MM.1S (cell line): ENCODE measurements at regions not wholly inside any gene's neighbourhood (a gene's known extent, or its start where the extent isn't known, plus 50 kb on each side); places are given as distances from the start of the nearest gene placed in this dataset.

ENCODE experiments used
- DNase-seq: peaks from one replicate; pipeline ENCODE4 v3.0.0-alpha.2; 2015
- H2AFZ ChIP-seq: fragments of 300-600 bp; sonication (generic); 2 replicates; pipeline ENCODE4 v1.6.0; 2016; ENCODE audit warnings: antibody characterized with exemption, low read length
- H3F3A ChIP-seq: fragments of 300-600 bp; sonication (generic); 2 replicates; pipeline ENCODE4 v1.6.1; 2016; ENCODE audit warnings: mild to moderate bottlenecking, antibody characterized with exemption, low read length, moderate library complexity, mixed read lengths; ENCODE audit not compliant: insufficient read depth
- H3K27ac ChIP-seq: fragments of 300-600 bp; sonication (generic); 2 replicates; pipeline ENCODE4 v1.5.1; 2016; ENCODE audit warnings: mild to moderate bottlenecking, low read length
- H3K27me3 ChIP-seq: fragments of 300-600 bp; sonication (generic); replicated peaks from 2 replicates; pipeline ENCODE4 v1.6.0; 2016; ENCODE audit warnings: low read length; ENCODE audit not compliant: insufficient read depth
- H3K36me3 ChIP-seq: fragments of 300-600 bp; sonication (generic); replicated peaks from 2 replicates; pipeline ENCODE4 v1.6.1; 2016; ENCODE audit warnings: mild to moderate bottlenecking, low read length, mixed read lengths; ENCODE audit not compliant: insufficient read depth
- H3K4me1 ChIP-seq: fragments of 300-600 bp; sonication (generic); 2 replicates; pipeline ENCODE4 v1.6.1; 2016; ENCODE audit warnings: low read length, mixed read lengths
- H3K4me2 ChIP-seq: fragments of 300-600 bp; sonication (generic); 2 replicates; pipeline ENCODE4 v1.6.0; 2016; ENCODE audit warnings: low read depth, low read length
- H3K4me3 ChIP-seq: fragments of 300-600 bp; sonication (generic); 2 replicates; pipeline ENCODE4 v1.5.1; 2016; ENCODE audit warnings: low read length, mixed read lengths
- H3K79me2 ChIP-seq: fragments of 300-600 bp; sonication (generic); 2 replicates; pipeline ENCODE4 v1.6.1; 2016; ENCODE audit warnings: mixed run types, low read length, mixed read lengths
- H3K9ac ChIP-seq: fragments of 300-600 bp; sonication (generic); 2 replicates; pipeline ENCODE4 v1.6.1; 2016; ENCODE audit warnings: low read length, mixed read lengths
- H3K9me2 ChIP-seq: fragments of 300-600 bp; sonication (generic); replicated peaks from 2 replicates; pipeline ENCODE4 v1.6.1; 2016; ENCODE audit warnings: mild to moderate bottlenecking, low read length, mixed read lengths; ENCODE audit not compliant: insufficient read depth
- H3K9me3 ChIP-seq: fragments of 300-600 bp; sonication (generic); replicated peaks from 2 replicates; pipeline ENCODE4 v1.6.1; 2016; ENCODE audit warnings: mild to moderate bottlenecking, low read length, mixed read lengths; ENCODE audit not compliant: insufficient read depth
- H4K20me1 ChIP-seq: fragments of 300-600 bp; sonication (generic); 2 replicates; pipeline ENCODE4 v1.6.1; 2016; ENCODE audit warnings: mild to moderate bottlenecking, low read length, moderate library complexity, mixed read lengths; ENCODE audit not compliant: insufficient read depth
- CTCF ChIP-seq: fragments of 300-600 bp; sonication (generic); IDR thresholded peaks from 2 replicates; pipeline ENCODE4 v1.5.1; 2016; ENCODE audit warnings: antibody characterized with exemption, low read length, mixed read lengths
- EZH2 ChIP-seq: fragments of 300-600 bp; sonication (generic); optimal IDR thresholded peaks from 2 replicates; pipeline ENCODE3; 2017; ENCODE audit warnings: low read depth, mild to moderate bottlenecking, antibody characterized with exemption, low read length, mixed read lengths
- EZH2phosphoT487 ChIP-seq: fragments of 300-600 bp; sonication (generic); IDR thresholded peaks from 2 replicates; pipeline ENCODE4 v1.6.1; 2018; ENCODE audit warnings: antibody characterized with exemption, low read length

DNA sequence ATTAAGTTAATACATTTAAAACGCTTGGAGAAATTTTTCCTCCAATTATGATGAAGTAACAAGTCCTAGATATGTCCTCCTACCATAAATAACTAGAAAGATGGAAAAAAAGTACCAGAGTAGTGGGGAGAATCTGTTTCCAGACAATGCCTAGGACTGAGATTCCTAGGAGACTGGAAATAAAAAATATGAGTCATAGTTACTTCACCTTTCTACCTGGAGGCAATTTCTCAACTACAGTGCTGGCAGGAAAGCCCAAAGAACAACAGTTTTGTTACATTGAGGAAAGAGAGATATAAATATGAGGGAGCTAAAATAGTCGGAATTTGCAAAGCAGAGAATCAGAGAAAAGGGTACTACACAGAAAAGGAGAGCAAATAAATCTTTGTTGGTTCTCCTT, 202.1 kb upstream of the ARHGAP42 start:
- H3K27me3 ChIP-seq = no peaks in the 10 kb centered on the region
- TF ChIP-seq EZH2phosphoT487 (no peak), EZH2 (no peak), CTCF (no peak)
- H3K27ac ChIP-seq = no peak overlapping the region
- no peaks in the 10 kb centered on the region for H3K9me2 ChIP-seq
- H3K4me2 ChIP-seq = no peak overlapping the region
- H3K79me2 ChIP-seq = no peaks in the 10 kb centered on the region
- DNase-seq = no peak
- H3K36me3 ChIP-seq = no peaks in the 10 kb centered on the region
- H3K9ac ChIP-seq = no peak overlapping the region
- no peak overlapping the region for H3K4me3 ChIP-seq
- H2AFZ ChIP-seq = no peak overlapping the region
- no peaks in the 10 kb centered on the region for H3K4me1 ChIP-seq
- no peaks in the 10 kb centered on the region for H4K20me1 ChIP-seq
- no peaks in the 10 kb centered on the region for H3F3A ChIP-seq
- H3K9me3 ChIP-seq = no peaks in the 10 kb centered on the region

DNA sequence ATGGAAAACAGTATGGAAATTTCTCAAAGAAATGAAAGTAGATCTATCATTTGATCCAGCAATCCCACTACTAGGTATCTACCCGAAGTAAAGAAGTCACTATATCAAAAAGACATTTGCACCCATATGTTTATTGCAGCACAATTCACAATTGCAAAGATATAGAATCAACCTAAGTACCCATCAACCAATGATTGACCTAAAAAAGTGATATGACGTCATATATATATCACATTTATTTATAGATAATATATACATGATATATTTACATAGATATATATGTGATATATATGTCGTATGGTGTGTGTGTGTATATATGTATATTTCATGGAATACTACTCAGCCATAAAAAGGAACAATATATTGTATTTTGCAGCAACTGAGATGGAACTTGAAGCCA, 188.3 kb upstream of the ARHGAP42 start:
- Histone ChIP-seq H3K9ac (no peak overlapping the region), H3F3A (no peaks in the 10 kb centered on the region), H4K20me1 (no peaks in the 10 kb centered on the region), H2AFZ (no peak overlapping the region), H3K27ac (no peak overlapping the region), H3K36me3 (no peaks in the 10 kb centered on the region), H3K9me3 (no peaks in the 10 kb centered on the region), H3K4me2 (no peak overlapping the region), H3K4me1 (no peaks in the 10 kb centered on the region), H3K79me2 (no peaks in the 10 kb centered on the region), H3K9me2 (no peaks in the 10 kb centered on the region), H3K4me3 (no peak overlapping the region), H3K27me3 (no peaks in the 10 kb centered on the region)
- no peak for TF ChIP-seq EZH2phosphoT487
- no peak for TF ChIP-seq EZH2
- no peak for TF ChIP-seq CTCF
- DNase-seq = no peak

- Histone ChIP-seq H3K9me3 (no peaks in the 10 kb centered on the region), H3K4me3 (no peak overlapping the region), H3K9ac (no peak overlapping the region), H2AFZ (no peak overlapping the region), H3K27me3 (no peaks in the 10 kb centered on the region), H3K36me3 (no peaks in the 10 kb centered on the region), H4K20me1 (no peaks in the 10 kb centered on the region), H3K27ac (no peak overlapping the region), H3K9me2 (no peaks in the 10 kb centered on the region), H3K4me1 (no peaks in the 10 kb centered on the region), H3K4me2 (no peak overlapping the region), H3F3A (no peaks in the 10 kb centered on the region), H3K79me2 (no peaks in the 10 kb centered on the region)
- no peak for DNase-seq
- TF ChIP-seq EZH2 (no peak), CTCF (no peak), EZH2phosphoT487 (no peak)
These were observed 185.6 kb upstream of the ARHGAP42 start for GRCh38 chr11:100501450-100501849.

DNA sequence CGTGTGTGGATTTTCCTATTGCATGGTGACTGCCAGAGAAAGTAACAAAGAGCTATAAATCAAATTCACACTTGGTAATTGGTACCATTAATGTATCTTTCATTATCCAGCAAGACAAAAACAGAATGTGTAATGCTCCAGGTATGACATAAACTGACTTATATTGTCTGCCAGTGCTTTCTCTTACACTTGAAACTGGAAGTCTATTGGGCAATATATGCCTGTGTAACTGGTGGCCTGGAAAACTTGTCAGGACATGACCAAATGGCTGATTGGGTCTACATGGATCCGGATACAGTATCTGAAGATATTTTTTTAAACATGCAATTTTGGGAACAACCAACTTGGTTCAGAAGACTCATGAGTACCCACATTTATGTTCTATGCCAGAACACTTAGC, 174.6 kb upstream of the ARHGAP42 start:
- TF ChIP-seq EZH2phosphoT487 (no peak), CTCF (no peak), EZH2 (no peak)
- H2AFZ ChIP-seq = no peak overlapping the region
- H3K9ac ChIP-seq = no peak overlapping the region
- no peaks in the 10 kb centered on the region for H3K27me3 ChIP-seq
- H3F3A ChIP-seq = no peaks in the 10 kb centered on the region
- no peaks in the 10 kb centered on the region for H3K9me2 ChIP-seq
- no peak for DNase-seq
- no peak overlapping the region for H3K27ac ChIP-seq
- H3K4me2 ChIP-seq = no peak overlapping the region
- H3K9me3 ChIP-seq = no peaks in the 10 kb centered on the region
- H3K36me3 ChIP-seq = no peaks in the 10 kb centered on the region
- no peak overlapping the region for H3K4me3 ChIP-seq
- H3K4me1 ChIP-seq = no peaks in the 10 kb centered on the region
- no peaks in the 10 kb centered on the region for H3K79me2 ChIP-seq
- H4K20me1 ChIP-seq = no peaks in the 10 kb centered on the region
